ENCODE measurements at regions not wholly inside any gene's neighbourhood (a gene's known extent, or its start where the extent isn't known, plus 50 kb on each side); places are given as distances from the start of the nearest gene placed in this dataset.

- TF ChIP-seq, protein P1, sequence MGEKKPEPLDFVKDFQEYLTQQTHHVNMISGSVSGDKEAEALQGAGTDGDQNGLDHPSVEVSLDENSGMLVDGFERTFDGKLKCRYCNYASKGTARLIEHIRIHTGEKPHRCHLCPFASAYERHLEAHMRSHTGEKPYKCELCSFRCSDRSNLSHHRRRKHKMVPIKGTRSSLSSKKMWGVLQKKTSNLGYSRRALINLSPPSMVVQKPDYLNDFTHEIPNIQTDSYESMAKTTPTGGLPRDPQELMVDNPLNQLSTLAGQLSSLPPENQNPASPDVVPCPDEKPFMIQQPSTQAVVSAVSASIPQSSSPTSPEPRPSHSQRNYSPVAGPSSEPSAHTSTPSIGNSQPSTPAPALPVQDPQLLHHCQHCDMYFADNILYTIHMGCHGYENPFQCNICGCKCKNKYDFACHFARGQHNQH (CRISPR knock-in tag; IDR thresholded peaks at IDR 0.05), result no peak
- TF ChIP-seq ZNF160 (CRISPR knock-in tag; IDR thresholded peaks at IDR 0.05) (no peak), UBTF (CRISPR knock-in tag; IDR thresholded peaks at IDR 0.05) (no peak), SOX13 (IDR thresholded peaks at IDR 0.05) (no peak), SOX13 (CRISPR knock-in tag; conservative IDR thresholded peaks at IDR 0.05 in 1 of 2, IDR thresholded peaks at IDR 0.05 in 1 of 2) (peak in 1 of 2 experiments; percentile 48; a peak in 1 of 4 replicates), GLI4 (CRISPR knock-in tag; IDR thresholded peaks at IDR 0.05; ENCODE audit: borderline replicate concordance) (no peak), ZNF800 (CRISPR knock-in tag; IDR thresholded peaks at IDR 0.05) (no peak), CREM (IDR thresholded peaks at IDR 0.05) (peak; percentile 37; the same call in 1 of the 2 replicates), CREM (CRISPR knock-in tag; IDR thresholded peaks at IDR 0.05) (no peak), SOX6 (IDR thresholded peaks at IDR 0.05) (no peak), SOX6 (CRISPR knock-in tag; IDR thresholded peaks at IDR 0.05) (peak; percentile 22; the same call in 1 of the 2 replicates)
- TF ChIP-seq, protein P2, sequence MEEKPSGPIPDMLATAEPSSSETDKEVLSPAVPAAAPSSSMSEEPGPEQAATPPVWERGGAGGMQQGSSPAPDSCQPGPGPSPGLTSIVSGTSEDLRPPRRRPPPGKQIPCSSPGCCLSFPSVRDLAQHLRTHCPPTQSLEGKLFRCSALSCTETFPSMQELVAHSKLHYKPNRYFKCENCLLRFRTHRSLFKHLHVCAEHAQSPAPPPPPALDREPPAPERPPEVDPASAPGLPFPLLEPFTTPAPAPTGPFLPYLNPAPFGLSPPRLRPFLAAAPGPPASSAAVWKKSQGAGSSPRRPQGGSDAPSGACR (CRISPR knock-in tag; IDR thresholded peaks at IDR 0.05), result no peak
These were observed 431.8 kb downstream of the RAPGEF2 start (continued) for GRCh38 chr4:159534655-159535054.
